Endothelial cell of umbilical vein (primary cell): ENCODE measurements at regions not wholly inside any gene's neighbourhood (a gene's known extent, or its start where the extent isn't known, plus 50 kb on each side); places are given as distances from the start of the nearest gene placed in this dataset.
"Not testable (repeated sequence)": the region's sequence is repeated elsewhere in the genome, so short reads cannot be mapped to it uniquely, and the experiment has no call there.

Experiments
- CTCF ChIP-seq, 2 donors: IDR thresholded peaks; 1 replicate in 1 of 2; 2 replicates in 1 of 2; pipeline ENCODE4 v1.5.1; 2011; ENCODE audit warnings: low read length in 2 of 2, mild to moderate bottlenecking in 2 of 2, moderate library complexity in 2 of 2, control low read depth in 1 of 2, inconsistent platforms in 1 of 2, low read depth in 1 of 2; ENCODE audit not compliant: insufficient read depth in 1 of 2; ENCODE audit errors: extremely low read depth in 1 of 2
- EZH2 ChIP-seq: IDR thresholded peaks from 2 replicates; pipeline ENCODE4 v1.6.1; 2012; ENCODE audit warnings: borderline replicate concordance, low read depth, mild to moderate bottlenecking, moderate library complexity, low read length, inconsistent platforms; ENCODE audit not compliant: severe bottlenecking
- MAX ChIP-seq: IDR thresholded peaks from 2 replicates; pipeline ENCODE4 v1.6.1; 2011; ENCODE audit not compliant: insufficient read depth, insufficient read length
- POLR2A ChIP-seq: IDR thresholded peaks from 2 replicates; pipeline ENCODE4 v1.6.1; 2012; ENCODE audit warnings: low read depth, mild to moderate bottlenecking, control low read depth, low read length
- POLR2AphosphoS5 ChIP-seq: IDR thresholded peaks from 2 replicates; pipeline ENCODE4 v1.6.1; 2012; ENCODE audit warnings: low read depth, mild to moderate bottlenecking, control low read depth, low read length, moderate library complexity; ENCODE audit not compliant: insufficient read depth

GRCh38 chr16:29260683-29261426 is 145.7 kb downstream of the NPIPB11 start:
- not testable (repeated sequence) for TF ChIP-seq MAX; CTCF (IDR thresholded peaks at IDR 0.05; ENCODE audit: extremely low read depth in 1 of 2, insufficient read depth in 1 of 2, low read depth in 1 of 2, low read length in 2 of 2); POLR2AphosphoS5; POLR2A; EZH2
